GM18499 (cell line): ENCODE measurements at regions not wholly inside any gene's neighbourhood (a gene's known extent, or its start where the extent isn't known, plus 50 kb on each side); places are given as distances from the start of the nearest gene placed in this dataset.

Experiments
- ATAC-seq: cut with Tn5 transposase; IDR thresholded peaks from one replicate; pipeline ENCODE4 v1.9.1; 2021; ENCODE audit warnings: moderate number of reproducible peaks; ENCODE audit not compliant: insufficient read depth, unreplicated experiment

GRCh38 chr7:88516429-88516828, 209.7 kb upstream of the STEAP4 start:
- no peak for ATAC-seq

GRCh38 chr7:88515301-88515700, 208.6 kb upstream of the STEAP4 start:
- ATAC-seq: no peak

GRCh38 chr7:88509341-88509740, 202.6 kb upstream of the STEAP4 start:
- ATAC-seq: no peak

GRCh38 chr7:88500131-88500530, 193.4 kb upstream of the STEAP4 start:
- ATAC-seq: no peak

GRCh38 chr7:88495881-88496725, 189.4 kb upstream of the STEAP4 start:
- no peak for ATAC-seq

GRCh38 chr7:88492153-88492552, 185.5 kb upstream of the STEAP4 start:
- no peak for ATAC-seq

GRCh38 chr7:88490874-88491273, 184.2 kb upstream of the STEAP4 start:
- ATAC-seq: no peak

- no peak for ATAC-seq
Observed at GRCh38 chr7:88490161-88490560, 183.5 kb upstream of the STEAP4 start.

GRCh38 chr7:88485821-88486220, 179.1 kb upstream of the STEAP4 start:
- ATAC-seq: no peak

- ATAC-seq: no peak
Observed at GRCh38 chr7:88484551-88484950, 177.9 kb upstream of the STEAP4 start.

GRCh38 chr7:88480896-88481295, 174.2 kb upstream of the STEAP4 start:
- ATAC-seq: no peak

GRCh38 chr7:88480271-88480670, 173.6 kb upstream of the STEAP4 start:
- ATAC-seq: no peak

- ATAC-seq: no peak
Observed at GRCh38 chr7:88477976-88478375, 171.3 kb upstream of the STEAP4 start.

- ATAC-seq: no peak
Observed at GRCh38 chr7:88465600-88465999, 158.9 kb upstream of the STEAP4 start.

GRCh38 chr7:88462799-88463198, 156.1 kb upstream of the STEAP4 start:
- no peak for ATAC-seq

- ATAC-seq: no peak
Observed at GRCh38 chr7:88460650-88461049, 154.0 kb upstream of the STEAP4 start.

- no peak for ATAC-seq
Observed at GRCh38 chr7:88458946-88459345, 152.3 kb upstream of the STEAP4 start.

- no peak for ATAC-seq
Observed at GRCh38 chr7:88458279-88458678, 151.6 kb upstream of the STEAP4 start.

GRCh38 chr7:88457320-88457719, 150.6 kb upstream of the STEAP4 start:
- no peak for ATAC-seq

- no peak for ATAC-seq
Observed at GRCh38 chr7:88456490-88456889, 149.8 kb upstream of the STEAP4 start.

GRCh38 chr7:88455696-88456095, 149.0 kb upstream of the STEAP4 start:
- no peak for ATAC-seq

- ATAC-seq: no peak
Observed at GRCh38 chr7:88452646-88453045, 146.0 kb upstream of the STEAP4 start.
